ENCODE measurements at regions not wholly inside any gene's neighbourhood (a gene's known extent, or its start where the extent isn't known, plus 50 kb on each side); places are given as distances from the start of the nearest gene placed in this dataset.

DNA sequence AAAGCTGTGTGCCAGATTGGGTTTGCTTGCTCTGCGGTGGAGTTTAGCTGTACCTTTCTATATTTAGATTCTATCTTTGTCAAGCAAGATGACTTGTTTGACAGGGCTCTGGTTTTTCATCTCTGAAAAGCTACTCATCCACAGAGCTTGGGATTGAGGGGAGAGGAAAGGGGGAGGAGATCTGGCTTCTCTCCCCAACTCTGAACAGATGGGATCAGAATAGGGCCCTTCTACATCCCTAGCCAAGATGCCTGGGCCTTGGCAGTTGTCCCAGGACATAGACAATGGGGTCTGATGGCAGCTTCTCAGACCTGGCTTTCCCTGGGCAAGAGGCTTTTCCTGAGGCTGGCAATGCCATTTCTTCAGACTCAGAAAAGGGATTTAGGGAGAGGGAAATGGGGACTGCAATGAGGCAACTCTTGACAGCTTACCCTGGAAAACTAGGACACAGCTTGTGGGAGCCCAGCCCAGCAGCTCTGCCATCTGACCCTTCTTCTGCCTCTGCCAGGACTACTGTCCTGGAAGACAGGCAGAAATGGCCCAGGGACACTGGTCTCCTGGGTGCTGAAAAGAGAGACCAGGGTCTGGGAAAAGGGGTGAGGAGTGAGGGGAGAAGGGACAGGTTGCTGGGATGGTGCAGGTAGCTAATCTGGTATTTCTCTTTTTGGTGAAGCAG, 50.2 kb upstream of the ASTN2 start:
- ATAC-seq (replicated peaks in 1 of 2) (no peak), DNase-seq (no peak)
- H3K36me3 Mint-ChIP-seq (ENCODE audit: insufficient read depth in 2 of 2) = no peaks in the 10 kb centered on the region
- H3K9me3 Mint-ChIP-seq = no peaks in the 10 kb centered on the region
- no peaks in the 10 kb centered on the region for H3K4me1 Mint-ChIP-seq (ENCODE audit: low read depth)
- H3K4me3 Mint-ChIP-seq = no peak overlapping the region
- H3K27ac Mint-ChIP-seq = no peak overlapping the region
- H3K27me3 Mint-ChIP-seq (ENCODE audit: low read depth) = no peaks in the 10 kb centered on the region
